Keratinocyte (primary cell): ENCODE measurements at regions not wholly inside any gene's neighbourhood (a gene's known extent, or its start where the extent isn't known, plus 50 kb on each side); places are given as distances from the start of the nearest gene placed in this dataset.

Experiments
- DNase-seq: peaks from one replicate; pipeline ENCODE4 v3.0.0-alpha.2; 2011; ENCODE audit warnings: low read depth, missing footprints, low spot score
- FAIRE-seq: peaks from 2 replicates; lab custom pipeline; 2011; peaks lifted over from hg19 to GRCh38; lab: Jason Lieb, UNC
- H2AFZ ChIP-seq: 2 replicates; pipeline ENCODE4 v1.6.0; 2012; ENCODE audit warnings: low read length, control low read depth, inconsistent platforms; ENCODE audit not compliant: control insufficient read depth
- H3K27ac ChIP-seq: 2 replicates; pipeline ENCODE4 v1.5.1; 2011; ENCODE audit warnings: low read length; ENCODE audit not compliant: control insufficient read depth, insufficient read depth
- H3K27me3 ChIP-seq: 3 replicates; pipeline ENCODE4 v1.6.0; 2011; ENCODE audit warnings: low read length; ENCODE audit not compliant: control insufficient read depth, insufficient read depth; ENCODE audit errors: extremely low read depth
- H3K36me3 ChIP-seq, 2 experiments: 2 replicates in 1 of 2; 3 replicates in 1 of 2; pipeline ENCODE4 v1.5.1; 2011; ENCODE audit warnings: low read length in 2 of 2, mild to moderate bottlenecking in 1 of 2; ENCODE audit not compliant: control insufficient read depth in 2 of 2, insufficient read depth in 2 of 2; ENCODE audit errors: extremely low read depth in 1 of 2
- H3K4me1 ChIP-seq: 3 replicates; pipeline ENCODE4 v1.5.1; 2011; ENCODE audit warnings: low read length; ENCODE audit not compliant: control insufficient read depth, insufficient read depth; ENCODE audit errors: extremely low read depth
- H3K4me2 ChIP-seq: 3 replicates; pipeline ENCODE4 v1.6.0; 2011; ENCODE audit warnings: low read depth, low read length; ENCODE audit not compliant: control insufficient read depth, insufficient read depth; ENCODE audit errors: extremely low read depth
- H3K4me3 ChIP-seq, 3 experiments: fragments of 200-600 bp in 1 of 3; sonication (generic) in 1 of 3; 2 replicates in 2 of 3; 3 replicates in 1 of 3; pipeline ENCODE4 v1.5.1; 2011 to 2016; ENCODE audit warnings: low read length in 3 of 3, mild to moderate bottlenecking in 3 of 3, control low read depth in 2 of 3, inconsistent platforms in 1 of 3, low read depth in 1 of 3, mixed read lengths in 1 of 3, mixed run types in 1 of 3, moderate library complexity in 1 of 3; ENCODE audit not compliant: control insufficient read depth in 2 of 3, insufficient read depth in 2 of 3; ENCODE audit errors: extremely low read depth in 1 of 3
- H3K79me2 ChIP-seq: 2 replicates; pipeline ENCODE4 v1.6.0; 2012; ENCODE audit warnings: low read length; ENCODE audit not compliant: control insufficient read depth, insufficient read depth
- H3K9ac ChIP-seq: 3 replicates; pipeline ENCODE4 v1.6.0; 2011; ENCODE audit warnings: low read length; ENCODE audit not compliant: control insufficient read depth, insufficient read depth; ENCODE audit errors: extremely low read depth
- H3K9me1 ChIP-seq: 3 replicates; pipeline ENCODE4 v1.6.0; 2011; ENCODE audit warnings: low read length; ENCODE audit not compliant: control insufficient read depth, insufficient read depth; ENCODE audit errors: extremely low read depth
- H3K9me3 ChIP-seq: 2 replicates; pipeline ENCODE4 v1.5.1; 2012; ENCODE audit warnings: low read depth, low read length; ENCODE audit not compliant: control insufficient read depth
- H4K20me1 ChIP-seq: 3 replicates; pipeline ENCODE4 v1.6.0; 2011; ENCODE audit warnings: low read length; ENCODE audit not compliant: control insufficient read depth, insufficient read depth; ENCODE audit errors: extremely low read depth
- CTCF ChIP-seq, 3 experiments: IDR thresholded peaks in 1 of 3; conservative IDR thresholded peaks in 1 of 3; optimal IDR thresholded peaks in 1 of 3; 2 replicates in 2 of 3; 3 replicates in 1 of 3; pipeline versions ENCODE3 to v1.5.1; 2011; ENCODE audit warnings: low read length in 3 of 3, mild to moderate bottlenecking in 3 of 3, moderate library complexity in 2 of 3, control low read depth in 1 of 3, inconsistent platforms in 1 of 3; ENCODE audit not compliant: insufficient read depth in 2 of 3; ENCODE audit errors: extremely low read depth in 1 of 3
- EZH2 ChIP-seq: IDR thresholded peaks from one replicate; pipeline ENCODE4 v1.6.1; 2012; ENCODE audit warnings: inconsistent platforms, mild to moderate bottlenecking, low read length, moderate library complexity
- dilution Hi-C: fragments of 300-500 bp; cut with MboI; formaldehyde crosslinking; loops from one replicate; pipeline ENCODE4 v1.7.0; 2020; ENCODE audit warnings: low sequenced_read_pairs; ENCODE audit not compliant: extremely low pct_ligation_motif_present

- no peak for TF ChIP-seq CTCF (optimal IDR thresholded peaks at IDR 0.05 in 1 of 3, IDR thresholded peaks at IDR 0.05 in 1 of 3, conservative IDR thresholded peaks at IDR 0.05 in 1 of 3; ENCODE audit: extremely low read depth in 1 of 3, insufficient read depth in 2 of 3, low read length in 3 of 3)
- TF ChIP-seq EZH2, result no peak
- Histone ChIP-seq H3K9ac (no peak overlapping the region), H3K9me3 (no peaks in the 10 kb centered on the region), H3K4me3 (no peak overlapping the region), H3K4me1 (no peaks in the 10 kb centered on the region), H3K36me3 (no peaks in the 10 kb centered on the region), H3K4me2 (no peak overlapping the region), H3K27me3 (no peaks in the 10 kb centered on the region), H3K27ac (no peak overlapping the region), H3K9me1 (no peaks in the 10 kb centered on the region), H2AFZ (no peak overlapping the region), H4K20me1 (no peaks in the 10 kb centered on the region), H3K79me2 (no peaks in the 10 kb centered on the region)
- no peak for DNase-seq
- no peak for FAIRE-seq
- dilution Hi-C loops, result no loop called here
Measured at GRCh38 chr2:188665727-188666304, 308.4 kb upstream of the COL3A1 start.

GRCh38 chr2:188666503-188666902, 307.7 kb upstream of the COL3A1 start:
- H3K9ac ChIP-seq, result no peak overlapping the region
- no peak for FAIRE-seq
- H3K4me1 ChIP-seq, result no peaks in the 10 kb centered on the region
- H3K9me3 ChIP-seq, result no peaks in the 10 kb centered on the region
- no peaks in the 10 kb centered on the region for H4K20me1 ChIP-seq
- no peaks in the 10 kb centered on the region for H3K9me1 ChIP-seq
- no peak overlapping the region for H3K27ac ChIP-seq
- H2AFZ ChIP-seq, result no peak overlapping the region
- no peaks in the 10 kb centered on the region for H3K27me3 ChIP-seq
- dilution Hi-C loops, result no loop called here
- H3K79me2 ChIP-seq, result no peaks in the 10 kb centered on the region
- H3K4me2 ChIP-seq, result no peak overlapping the region
- H3K36me3 ChIP-seq, result no peaks in the 10 kb centered on the region
- TF ChIP-seq CTCF (optimal IDR thresholded peaks at IDR 0.05 in 1 of 3, IDR thresholded peaks at IDR 0.05 in 1 of 3, conservative IDR thresholded peaks at IDR 0.05 in 1 of 3; ENCODE audit: extremely low read depth in 1 of 3, insufficient read depth in 2 of 3, low read length in 3 of 3) (no peak), EZH2 (no peak)
- DNase-seq, result no peak
- no peak overlapping the region for H3K4me3 ChIP-seq
